SIG-M5 (cell line): ENCODE measurements at regions not wholly inside any gene's neighbourhood (a gene's known extent, or its start where the extent isn't known, plus 50 kb on each side); places are given as distances from the start of the nearest gene placed in this dataset.
"Not testable (repeated sequence)": the region's sequence is repeated elsewhere in the genome, so short reads cannot be mapped to it uniquely, and the experiment has no call there.

Experiments
- DNase-seq: peaks from one replicate; lab custom pipeline; 2025; lab: John Stamatoyannopoulos, UW

- no peak for DNase-seq
Measured at GRCh38 chr6:27136978-27137814, 110.3 kb upstream of the PRSS16 start.

- no peak for DNase-seq
Measured at GRCh38 chr6:27138406-27138805, 109.1 kb upstream of the PRSS16 start.

- DNase-seq = no peak
Measured at GRCh38 chr6:27138837-27139755, 108.4 kb upstream of the PRSS16 start.

GRCh38 chr6:27139756-27140579 is 107.5 kb upstream of the PRSS16 start:
- no peak for DNase-seq

- no peak for DNase-seq
Measured at GRCh38 chr6:27140999-27141528, 106.4 kb upstream of the PRSS16 start.

- no peak for DNase-seq
Measured at GRCh38 chr6:27141529-27142015, 105.9 kb upstream of the PRSS16 start.

GRCh38 chr6:27143020-27143388 is 104.5 kb upstream of the PRSS16 start:
- not testable (repeated sequence) for DNase-seq

GRCh38 chr6:27143474-27144026 is 104.0 kb upstream of the PRSS16 start:
- DNase-seq = no peak

GRCh38 chr6:27144740-27145079 is 102.8 kb upstream of the PRSS16 start:
- DNase-seq = no peak

- peak; percentile 86 for DNase-seq
Measured at GRCh38 chr6:27145731-27146455, 101.6 kb upstream of the PRSS16 start.

- not testable (repeated sequence) for DNase-seq
Measured at GRCh38 chr6:27146456-27146705, 101.1 kb upstream of the PRSS16 start.

GRCh38 chr6:27146706-27147505 is 100.6 kb upstream of the PRSS16 start:
- DNase-seq = peak; percentile 97

- no peak for DNase-seq
Measured at GRCh38 chr6:27148404-27148795, 99.1 kb upstream of the PRSS16 start.

- DNase-seq = no peak
Measured at GRCh38 chr6:27149150-27149549, 98.4 kb upstream of the PRSS16 start.

- DNase-seq = no peak
Measured at GRCh38 chr6:27154696-27155095, 92.8 kb upstream of the PRSS16 start.

GRCh38 chr6:27156874-27157458 is 90.5 kb upstream of the PRSS16 start:
- no peak for DNase-seq

- no peak for DNase-seq
Measured at GRCh38 chr6:27157459-27158315, 89.8 kb upstream of the PRSS16 start.

- no peak for DNase-seq
Measured at GRCh38 chr6:27158316-27158643, 89.2 kb upstream of the PRSS16 start.

- DNase-seq = no peak
Measured at GRCh38 chr6:27159725-27160124, 87.8 kb upstream of the PRSS16 start.
